Endothelial cell of umbilical vein (primary cell): ENCODE measurements at regions not wholly inside any gene's neighbourhood (a gene's known extent, or its start where the extent isn't known, plus 50 kb on each side); places are given as distances from the start of the nearest gene placed in this dataset.

Source experiments
- BruUV-seq: library from RNA; stranded (reverse); fragments of 400-500 nt; replicated peaks from 2 replicates; lab custom pipeline; 2021; lab: Mats Ljungman, UMichigan
- CTCF ChIA-PET: fragments of 300-600, 350-600 bp; sonication (Branson Sonifier 250); formaldehyde crosslinking; loops from one replicate; lab custom pipeline; 2021; ENCODE audit warnings: antibody characterized with exemption, inconsistent platforms; lab: Charles Lee
- POLR2A ChIA-PET: fragments of 300-600, 350-600 bp; sonication (Branson Sonifier 250); formaldehyde crosslinking; loops from one replicate; lab custom pipeline; 2021; ENCODE audit warnings: antibody characterized with exemption, inconsistent platforms; lab: Charles Lee
- DNase-seq: peaks from one replicate; pipeline ENCODE4 v3.0.0-alpha.2; 2011; ENCODE audit warnings: low read depth, low spot score
- FAIRE-seq: peaks from 2 replicates; lab custom pipeline; 2011; peaks lifted over from hg19 to GRCh38; lab: Jason Lieb, UNC
- H2AFZ ChIP-seq: 2 replicates; pipeline ENCODE4 v1.6.0; 2012; ENCODE audit warnings: low read depth, low read length, control low read depth, inconsistent platforms
- H3K27ac ChIP-seq: 2 replicates; pipeline ENCODE4 v1.5.1; 2011; ENCODE audit warnings: low read depth, mild to moderate bottlenecking, control low read depth, low read length, moderate library complexity; ENCODE audit not compliant: insufficient read depth
- H3K27me3 ChIP-seq, 2 experiments: 2 replicates each; pipeline versions ENCODE4 v1.6.0 to v1.6.1; 2011; ENCODE audit warnings: low read length in 2 of 2, mixed read lengths in 1 of 2; ENCODE audit not compliant: control insufficient read depth in 2 of 2, insufficient read depth in 2 of 2
- H3K36me3 ChIP-seq, 2 experiments: 2 replicates in 1 of 2; 3 replicates in 1 of 2; pipeline ENCODE4 v1.5.1; 2011; ENCODE audit warnings: low read length in 2 of 2, mild to moderate bottlenecking in 1 of 2, moderate library complexity in 1 of 2; ENCODE audit not compliant: control insufficient read depth in 2 of 2, insufficient read depth in 2 of 2; ENCODE audit errors: extremely low read depth in 1 of 2
- H3K4me1 ChIP-seq: 3 replicates; pipeline ENCODE4 v1.5.1; 2011; ENCODE audit warnings: mild to moderate bottlenecking, low read length; ENCODE audit not compliant: control insufficient read depth, insufficient read depth; ENCODE audit errors: extremely low read depth
- H3K4me2 ChIP-seq: 2 replicates; pipeline ENCODE4 v1.6.1; 2011; ENCODE audit warnings: low read length, control low read depth, mixed read lengths; ENCODE audit not compliant: insufficient read depth
- H3K4me3 ChIP-seq, 3 experiments: fragments of 200-600 bp in 1 of 3; sonication (generic), shearing (Covaris generic) in 1 of 3; replicated peaks in 1 of 3; 2 replicates each; pipeline ENCODE4 v1.5.1; 2011 to 2016; ENCODE audit warnings: control low read depth in 3 of 3, low read length in 3 of 3, mild to moderate bottlenecking in 2 of 3, inconsistent platforms in 1 of 3, low read depth in 1 of 3, moderate library complexity in 1 of 3; ENCODE audit not compliant: insufficient read depth in 1 of 3
- H3K79me2 ChIP-seq: 2 replicates; pipeline ENCODE4 v1.6.0; 2012; ENCODE audit warnings: low read length, inconsistent platforms; ENCODE audit not compliant: control insufficient read depth, insufficient read depth
- H3K9ac ChIP-seq: replicated peaks from 2 replicates; pipeline ENCODE3; 2011; ENCODE audit warnings: low read length, control low read depth; ENCODE audit not compliant: insufficient read depth; ENCODE audit errors: extremely low read depth
- H3K9me1 ChIP-seq: replicated peaks from 3 replicates; pipeline ENCODE4 v1.6.0; 2011; ENCODE audit warnings: mild to moderate bottlenecking, low read length; ENCODE audit not compliant: control insufficient read depth, insufficient read depth; ENCODE audit errors: extremely low read depth
- H3K9me3 ChIP-seq: replicated peaks from 2 replicates; pipeline ENCODE4 v1.5.1; 2012; ENCODE audit warnings: low read length, inconsistent platforms; ENCODE audit not compliant: control insufficient read depth, insufficient read depth
- H4K20me1 ChIP-seq: replicated peaks from 2 replicates; pipeline ENCODE3; 2011; ENCODE audit warnings: mild to moderate bottlenecking, low read length; ENCODE audit not compliant: control insufficient read depth, insufficient read depth; ENCODE audit errors: extremely low read depth
- EZH2 ChIP-seq: IDR thresholded peaks from 2 replicates; pipeline ENCODE4 v1.6.1; 2012; ENCODE audit warnings: borderline replicate concordance, low read depth, mild to moderate bottlenecking, moderate library complexity, low read length, inconsistent platforms; ENCODE audit not compliant: severe bottlenecking
- FOS ChIP-seq: IDR thresholded peaks from 2 replicates; pipeline ENCODE4 v1.6.1; 2011; ENCODE audit warnings: mild to moderate bottlenecking, low read length, moderate library complexity, borderline replicate concordance; ENCODE audit not compliant: insufficient read depth
- GATA2 ChIP-seq: IDR thresholded peaks from 2 replicates; pipeline ENCODE4 v1.7.0; 2011; ENCODE audit warnings: low read depth, mild to moderate bottlenecking, moderate library complexity, mixed read lengths, low read length; ENCODE audit not compliant: insufficient read length, insufficient read depth
- JUN ChIP-seq: IDR thresholded peaks from 2 replicates; pipeline ENCODE4 v1.6.1; 2011; ENCODE audit warnings: borderline replicate concordance, low read depth; ENCODE audit not compliant: insufficient read length, insufficient read depth
- MYC ChIP-seq: IDR thresholded peaks from one replicate; pipeline ENCODE4 v1.6.1; 2011; ENCODE audit warnings: mild to moderate bottlenecking, low read depth, low read length
- POLR2A ChIP-seq: IDR thresholded peaks from 2 replicates; pipeline ENCODE4 v1.6.1; 2012; ENCODE audit warnings: low read depth, mild to moderate bottlenecking, control low read depth, low read length
- POLR2AphosphoS5 ChIP-seq: IDR thresholded peaks from 2 replicates; pipeline ENCODE4 v1.6.1; 2012; ENCODE audit warnings: low read depth, mild to moderate bottlenecking, control low read depth, low read length, moderate library complexity; ENCODE audit not compliant: insufficient read depth
- dilution Hi-C: fragments of 300-500 bp; cut with MboI; formaldehyde crosslinking; loops from one replicate; pipeline ENCODE4 v1.15.0; 2019; ENCODE audit warnings: low sequenced_read_pairs; ENCODE audit not compliant: extremely low pct_ligation_motif_present
- intact Hi-C: fragments of 100-400 bp; cut with micrococcal nuclease; formaldehyde crosslinking; loops from one replicate; pipeline ENCODE4 v1.10.0; 2022
- TF ChIP-seq, protein P1 (sequence below): IDR thresholded peaks from 2 replicates; pipeline ENCODE4 v1.6.1; 2011; ENCODE audit not compliant: insufficient read depth, insufficient read length
- TF ChIP-seq, protein P2 (sequence below), 2 donors: IDR thresholded peaks; 1 replicate in 1 of 2; 2 replicates in 1 of 2; pipeline ENCODE4 v1.5.1; 2011; ENCODE audit warnings: low read length in 2 of 2, mild to moderate bottlenecking in 2 of 2, moderate library complexity in 2 of 2, control low read depth in 1 of 2, inconsistent platforms in 1 of 2, low read depth in 1 of 2; ENCODE audit not compliant: insufficient read depth in 1 of 2; ENCODE audit errors: extremely low read depth in 1 of 2

DNA sequence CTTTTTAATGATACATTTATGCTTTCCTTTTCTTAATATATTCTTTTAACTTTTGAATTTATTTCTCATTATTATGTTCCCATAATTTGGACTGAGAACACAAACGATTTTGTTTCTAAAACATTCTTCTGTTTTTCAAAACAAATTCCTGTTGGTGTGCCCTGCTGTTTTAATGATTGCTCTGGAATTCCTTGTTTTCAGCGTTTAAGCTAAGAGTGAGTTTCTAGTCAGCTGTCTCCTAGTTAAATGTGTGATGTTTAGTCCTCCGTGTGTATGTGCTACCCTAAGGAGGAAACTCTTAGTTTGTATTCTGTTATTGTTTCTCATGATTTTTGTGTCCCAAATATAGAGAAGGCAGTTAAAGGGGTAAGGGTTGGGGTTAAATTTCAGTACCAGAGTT lies 306.1 kb upstream of the RGS17 start:
- TF ChIP-seq MYC, result no peak
- TF ChIP-seq, protein P1, sequence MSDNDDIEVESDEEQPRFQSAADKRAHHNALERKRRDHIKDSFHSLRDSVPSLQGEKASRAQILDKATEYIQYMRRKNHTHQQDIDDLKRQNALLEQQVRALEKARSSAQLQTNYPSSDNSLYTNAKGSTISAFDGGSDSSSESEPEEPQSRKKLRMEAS, result no peak
- TF ChIP-seq, protein P2, sequence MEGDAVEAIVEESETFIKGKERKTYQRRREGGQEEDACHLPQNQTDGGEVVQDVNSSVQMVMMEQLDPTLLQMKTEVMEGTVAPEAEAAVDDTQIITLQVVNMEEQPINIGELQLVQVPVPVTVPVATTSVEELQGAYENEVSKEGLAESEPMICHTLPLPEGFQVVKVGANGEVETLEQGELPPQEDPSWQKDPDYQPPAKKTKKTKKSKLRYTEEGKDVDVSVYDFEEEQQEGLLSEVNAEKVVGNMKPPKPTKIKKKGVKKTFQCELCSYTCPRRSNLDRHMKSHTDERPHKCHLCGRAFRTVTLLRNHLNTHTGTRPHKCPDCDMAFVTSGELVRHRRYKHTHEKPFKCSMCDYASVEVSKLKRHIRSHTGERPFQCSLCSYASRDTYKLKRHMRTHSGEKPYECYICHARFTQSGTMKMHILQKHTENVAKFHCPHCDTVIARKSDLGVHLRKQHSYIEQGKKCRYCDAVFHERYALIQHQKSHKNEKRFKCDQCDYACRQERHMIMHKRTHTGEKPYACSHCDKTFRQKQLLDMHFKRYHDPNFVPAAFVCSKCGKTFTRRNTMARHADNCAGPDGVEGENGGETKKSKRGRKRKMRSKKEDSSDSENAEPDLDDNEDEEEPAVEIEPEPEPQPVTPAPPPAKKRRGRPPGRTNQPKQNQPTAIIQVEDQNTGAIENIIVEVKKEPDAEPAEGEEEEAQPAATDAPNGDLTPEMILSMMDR (IDR thresholded peaks at IDR 0.05; ENCODE audit: extremely low read depth in 1 of 2, insufficient read depth in 1 of 2, low read depth in 1 of 2, low read length in 2 of 2), result no peak
- dilution Hi-C loops (no loop called here), intact Hi-C loops (no loop called here)
- no peaks in the 10 kb centered on the region for H3K27me3 ChIP-seq
- FAIRE-seq (no peak), DNase-seq (no peak)
- H3K36me3 ChIP-seq, result no peaks in the 10 kb centered on the region
- H3K27ac ChIP-seq, result no peak overlapping the region
- H3K4me3 ChIP-seq, result no peak overlapping the region
- no peaks in the 10 kb centered on the region for H3K79me2 ChIP-seq
- H4K20me1 ChIP-seq, result no peaks in the 10 kb centered on the region
- H3K9ac ChIP-seq, result no peak overlapping the region
- ChIA-PET CTCF (no interaction called here), POLR2A (no interaction called here)
- no peaks in the 10 kb centered on the region for H3K9me1 ChIP-seq
- H2AFZ ChIP-seq, result no peak overlapping the region
- no peak overlapping the region for H3K4me2 ChIP-seq
- no peaks in the 10 kb centered on the region for H3K9me3 ChIP-seq
- BruUV-seq, result no TSS peak
- H3K4me1 ChIP-seq, result no peaks in the 10 kb centered on the region

DNA sequence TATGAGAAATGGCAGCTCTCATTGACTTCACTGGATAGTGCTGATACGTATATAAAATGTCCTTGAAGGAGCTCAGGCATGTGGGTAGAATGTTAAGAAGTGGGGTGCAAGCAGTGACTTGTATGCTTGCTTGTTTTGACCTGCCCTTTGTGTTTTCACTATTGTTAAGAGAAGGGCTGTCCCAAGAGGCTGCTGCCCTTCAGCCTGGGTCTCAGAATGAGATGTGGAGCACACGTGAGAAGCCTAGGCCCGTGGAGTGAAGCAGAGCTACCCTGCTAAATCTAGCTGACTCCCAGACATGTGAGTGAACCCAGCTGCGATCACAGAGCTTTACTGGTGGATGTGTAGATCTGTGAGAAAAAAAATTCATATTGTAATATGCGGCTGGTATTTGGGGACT lies 305.3 kb upstream of the RGS17 start:
- Histone ChIP-seq H3K9me3 (no peaks in the 10 kb centered on the region), H3K36me3 (no peaks in the 10 kb centered on the region), H2AFZ (no peak overlapping the region), H3K27me3 (no peaks in the 10 kb centered on the region), H4K20me1 (no peaks in the 10 kb centered on the region), H3K4me2 (no peak overlapping the region), H3K27ac (no peak overlapping the region), H3K79me2 (no peaks in the 10 kb centered on the region), H3K4me3 (no peak overlapping the region), H3K9ac (no peak overlapping the region), H3K4me1 (no peaks in the 10 kb centered on the region), H3K9me1 (no peaks in the 10 kb centered on the region)
- TF ChIP-seq, protein P1, result no peak
- TF ChIP-seq, protein P2 (IDR thresholded peaks at IDR 0.05; ENCODE audit: extremely low read depth in 1 of 2, insufficient read depth in 1 of 2, low read depth in 1 of 2, low read length in 2 of 2), result no peak
- TF ChIP-seq POLR2AphosphoS5, result no peak
- no peak for TF ChIP-seq GATA2
- no peak for TF ChIP-seq POLR2A
- no peak for TF ChIP-seq MYC
- no peak for TF ChIP-seq FOS
- no peak for TF ChIP-seq EZH2
- TF ChIP-seq JUN, result no peak
- DNase-seq (no peak), FAIRE-seq (no peak)
- BruUV-seq, result no TSS peak
- ChIA-PET POLR2A (no interaction called here), CTCF (no interaction called here)
- intact Hi-C loops, result no loop called here
- dilution Hi-C loops, result no loop called here
